Endothelial cell of umbilical vein (primary cell): ENCODE measurements at regions not wholly inside any gene's neighbourhood (a gene's known extent, or its start where the extent isn't known, plus 50 kb on each side); places are given as distances from the start of the nearest gene placed in this dataset.

ENCODE experiments used
- BruUV-seq: library from RNA; stranded (reverse); fragments of 400-500 nt; replicated peaks from 2 replicates; lab custom pipeline; 2021; lab: Mats Ljungman, UMichigan
- CTCF ChIA-PET: fragments of 300-600, 350-600 bp; sonication (Branson Sonifier 250); formaldehyde crosslinking; loops from one replicate; lab custom pipeline; 2021; ENCODE audit warnings: antibody characterized with exemption, inconsistent platforms; lab: Charles Lee
- POLR2A ChIA-PET: fragments of 300-600, 350-600 bp; sonication (Branson Sonifier 250); formaldehyde crosslinking; loops from one replicate; lab custom pipeline; 2021; ENCODE audit warnings: antibody characterized with exemption, inconsistent platforms; lab: Charles Lee
- DNase-seq: peaks from one replicate; pipeline ENCODE4 v3.0.0-alpha.2; 2011; ENCODE audit warnings: low read depth, low spot score
- FAIRE-seq: peaks from 2 replicates; lab custom pipeline; 2011; peaks lifted over from hg19 to GRCh38; lab: Jason Lieb, UNC
- H2AFZ ChIP-seq: 2 replicates; pipeline ENCODE4 v1.6.0; 2012; ENCODE audit warnings: low read depth, low read length, control low read depth, inconsistent platforms
- H3K27ac ChIP-seq: 2 replicates; pipeline ENCODE4 v1.5.1; 2011; ENCODE audit warnings: low read depth, mild to moderate bottlenecking, control low read depth, low read length, moderate library complexity; ENCODE audit not compliant: insufficient read depth
- H3K27me3 ChIP-seq, 2 experiments: 2 replicates each; pipeline versions ENCODE4 v1.6.0 to v1.6.1; 2011; ENCODE audit warnings: low read length in 2 of 2, mixed read lengths in 1 of 2; ENCODE audit not compliant: control insufficient read depth in 2 of 2, insufficient read depth in 2 of 2
- H3K36me3 ChIP-seq, 2 experiments: 2 replicates in 1 of 2; 3 replicates in 1 of 2; pipeline ENCODE4 v1.5.1; 2011; ENCODE audit warnings: low read length in 2 of 2, mild to moderate bottlenecking in 1 of 2, moderate library complexity in 1 of 2; ENCODE audit not compliant: control insufficient read depth in 2 of 2, insufficient read depth in 2 of 2; ENCODE audit errors: extremely low read depth in 1 of 2
- H3K4me1 ChIP-seq: 3 replicates; pipeline ENCODE4 v1.5.1; 2011; ENCODE audit warnings: mild to moderate bottlenecking, low read length; ENCODE audit not compliant: control insufficient read depth, insufficient read depth; ENCODE audit errors: extremely low read depth
- H3K4me2 ChIP-seq: 2 replicates; pipeline ENCODE4 v1.6.1; 2011; ENCODE audit warnings: low read length, control low read depth, mixed read lengths; ENCODE audit not compliant: insufficient read depth
- H3K4me3 ChIP-seq, 3 experiments: fragments of 200-600 bp in 1 of 3; sonication (generic), shearing (Covaris generic) in 1 of 3; replicated peaks in 1 of 3; 2 replicates each; pipeline ENCODE4 v1.5.1; 2011 to 2016; ENCODE audit warnings: control low read depth in 3 of 3, low read length in 3 of 3, mild to moderate bottlenecking in 2 of 3, inconsistent platforms in 1 of 3, low read depth in 1 of 3, moderate library complexity in 1 of 3; ENCODE audit not compliant: insufficient read depth in 1 of 3
- H3K79me2 ChIP-seq: 2 replicates; pipeline ENCODE4 v1.6.0; 2012; ENCODE audit warnings: low read length, inconsistent platforms; ENCODE audit not compliant: control insufficient read depth, insufficient read depth
- H3K9ac ChIP-seq: replicated peaks from 2 replicates; pipeline ENCODE3; 2011; ENCODE audit warnings: low read length, control low read depth; ENCODE audit not compliant: insufficient read depth; ENCODE audit errors: extremely low read depth
- H3K9me1 ChIP-seq: replicated peaks from 3 replicates; pipeline ENCODE4 v1.6.0; 2011; ENCODE audit warnings: mild to moderate bottlenecking, low read length; ENCODE audit not compliant: control insufficient read depth, insufficient read depth; ENCODE audit errors: extremely low read depth
- H3K9me3 ChIP-seq: replicated peaks from 2 replicates; pipeline ENCODE4 v1.5.1; 2012; ENCODE audit warnings: low read length, inconsistent platforms; ENCODE audit not compliant: control insufficient read depth, insufficient read depth
- H4K20me1 ChIP-seq: replicated peaks from 2 replicates; pipeline ENCODE3; 2011; ENCODE audit warnings: mild to moderate bottlenecking, low read length; ENCODE audit not compliant: control insufficient read depth, insufficient read depth; ENCODE audit errors: extremely low read depth
- EZH2 ChIP-seq: IDR thresholded peaks from 2 replicates; pipeline ENCODE4 v1.6.1; 2012; ENCODE audit warnings: borderline replicate concordance, low read depth, mild to moderate bottlenecking, moderate library complexity, low read length, inconsistent platforms; ENCODE audit not compliant: severe bottlenecking
- FOS ChIP-seq: IDR thresholded peaks from 2 replicates; pipeline ENCODE4 v1.6.1; 2011; ENCODE audit warnings: mild to moderate bottlenecking, low read length, moderate library complexity, borderline replicate concordance; ENCODE audit not compliant: insufficient read depth
- GATA2 ChIP-seq: IDR thresholded peaks from 2 replicates; pipeline ENCODE4 v1.7.0; 2011; ENCODE audit warnings: low read depth, mild to moderate bottlenecking, moderate library complexity, mixed read lengths, low read length; ENCODE audit not compliant: insufficient read length, insufficient read depth
- JUN ChIP-seq: IDR thresholded peaks from 2 replicates; pipeline ENCODE4 v1.6.1; 2011; ENCODE audit warnings: borderline replicate concordance, low read depth; ENCODE audit not compliant: insufficient read length, insufficient read depth
- MYC ChIP-seq: IDR thresholded peaks from one replicate; pipeline ENCODE4 v1.6.1; 2011; ENCODE audit warnings: mild to moderate bottlenecking, low read depth, low read length
- POLR2A ChIP-seq: IDR thresholded peaks from 2 replicates; pipeline ENCODE4 v1.6.1; 2012; ENCODE audit warnings: low read depth, mild to moderate bottlenecking, control low read depth, low read length
- POLR2AphosphoS5 ChIP-seq: IDR thresholded peaks from 2 replicates; pipeline ENCODE4 v1.6.1; 2012; ENCODE audit warnings: low read depth, mild to moderate bottlenecking, control low read depth, low read length, moderate library complexity; ENCODE audit not compliant: insufficient read depth
- dilution Hi-C: fragments of 300-500 bp; cut with MboI; formaldehyde crosslinking; loops from one replicate; pipeline ENCODE4 v1.15.0; 2019; ENCODE audit warnings: low sequenced_read_pairs; ENCODE audit not compliant: extremely low pct_ligation_motif_present
- intact Hi-C: fragments of 100-400 bp; cut with micrococcal nuclease; formaldehyde crosslinking; loops from one replicate; pipeline ENCODE4 v1.10.0; 2022
- TF ChIP-seq, protein P1 (sequence below), 2 donors: IDR thresholded peaks; 1 replicate in 1 of 2; 2 replicates in 1 of 2; pipeline ENCODE4 v1.5.1; 2011; ENCODE audit warnings: low read length in 2 of 2, mild to moderate bottlenecking in 2 of 2, moderate library complexity in 2 of 2, control low read depth in 1 of 2, inconsistent platforms in 1 of 2, low read depth in 1 of 2; ENCODE audit not compliant: insufficient read depth in 1 of 2; ENCODE audit errors: extremely low read depth in 1 of 2
- TF ChIP-seq, protein P2 (sequence below): IDR thresholded peaks from 2 replicates; pipeline ENCODE4 v1.6.1; 2011; ENCODE audit not compliant: insufficient read depth, insufficient read length

DNA sequence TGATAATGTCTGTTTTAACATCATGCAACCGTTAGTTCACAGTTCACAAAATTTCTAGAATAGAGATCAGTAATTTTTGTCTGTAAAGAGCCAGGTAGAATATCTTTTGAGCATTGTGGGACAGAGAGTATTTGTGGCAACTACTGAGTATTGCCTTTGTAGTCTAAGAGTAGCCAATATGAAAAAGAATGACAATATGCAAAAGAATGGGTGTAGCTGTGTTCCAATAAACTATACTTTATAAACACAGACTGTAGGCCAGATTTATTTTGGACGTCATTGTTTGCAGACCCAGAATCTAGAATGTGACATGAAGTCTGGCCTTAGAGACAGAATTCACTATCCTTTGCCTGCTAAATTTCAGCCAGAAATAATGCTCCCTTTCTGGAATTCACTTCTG lies 694.1 kb upstream of the MMS22L start:
- Histone ChIP-seq H3K27ac (no peak overlapping the region), H3K27me3 (no peaks in the 10 kb centered on the region), H3K4me3 (no peak overlapping the region), H3K9me1 (no peaks in the 10 kb centered on the region), H3K79me2 (no peaks in the 10 kb centered on the region), H3K36me3 (no peaks in the 10 kb centered on the region), H3K4me1 (no peaks in the 10 kb centered on the region), H4K20me1 (no peaks in the 10 kb centered on the region), H3K9ac (no peak overlapping the region), H3K9me3 (no peaks in the 10 kb centered on the region), H2AFZ (no peak overlapping the region), H3K4me2 (no peak overlapping the region)
- BruUV-seq: no TSS peak
- FAIRE-seq: no peak
- ChIA-PET CTCF (no interaction called here), POLR2A (no interaction called here)
- intact Hi-C loops (no loop called here), dilution Hi-C loops (no loop called here)
- TF ChIP-seq, protein P1, sequence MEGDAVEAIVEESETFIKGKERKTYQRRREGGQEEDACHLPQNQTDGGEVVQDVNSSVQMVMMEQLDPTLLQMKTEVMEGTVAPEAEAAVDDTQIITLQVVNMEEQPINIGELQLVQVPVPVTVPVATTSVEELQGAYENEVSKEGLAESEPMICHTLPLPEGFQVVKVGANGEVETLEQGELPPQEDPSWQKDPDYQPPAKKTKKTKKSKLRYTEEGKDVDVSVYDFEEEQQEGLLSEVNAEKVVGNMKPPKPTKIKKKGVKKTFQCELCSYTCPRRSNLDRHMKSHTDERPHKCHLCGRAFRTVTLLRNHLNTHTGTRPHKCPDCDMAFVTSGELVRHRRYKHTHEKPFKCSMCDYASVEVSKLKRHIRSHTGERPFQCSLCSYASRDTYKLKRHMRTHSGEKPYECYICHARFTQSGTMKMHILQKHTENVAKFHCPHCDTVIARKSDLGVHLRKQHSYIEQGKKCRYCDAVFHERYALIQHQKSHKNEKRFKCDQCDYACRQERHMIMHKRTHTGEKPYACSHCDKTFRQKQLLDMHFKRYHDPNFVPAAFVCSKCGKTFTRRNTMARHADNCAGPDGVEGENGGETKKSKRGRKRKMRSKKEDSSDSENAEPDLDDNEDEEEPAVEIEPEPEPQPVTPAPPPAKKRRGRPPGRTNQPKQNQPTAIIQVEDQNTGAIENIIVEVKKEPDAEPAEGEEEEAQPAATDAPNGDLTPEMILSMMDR (IDR thresholded peaks at IDR 0.05; ENCODE audit: extremely low read depth in 1 of 2, insufficient read depth in 1 of 2, low read depth in 1 of 2, low read length in 2 of 2): no peak
- TF ChIP-seq GATA2 (no peak), FOS (no peak), POLR2A (no peak), POLR2AphosphoS5 (no peak), JUN (no peak), EZH2 (no peak), MYC (no peak)
- TF ChIP-seq, protein P2, sequence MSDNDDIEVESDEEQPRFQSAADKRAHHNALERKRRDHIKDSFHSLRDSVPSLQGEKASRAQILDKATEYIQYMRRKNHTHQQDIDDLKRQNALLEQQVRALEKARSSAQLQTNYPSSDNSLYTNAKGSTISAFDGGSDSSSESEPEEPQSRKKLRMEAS: no peak
- DNase-seq: no peak
